GM23338 (cell line): ENCODE measurements at regions not wholly inside any gene's neighbourhood (a gene's known extent, or its start where the extent isn't known, plus 50 kb on each side); places are given as distances from the start of the nearest gene placed in this dataset.

Experiments
- ATAC-seq: fragments of 200-7000 bp; cut with Tn5 transposase; 3 replicates; pipeline ENCODE4 v1.9.1; 2020
- DNase-seq: peaks from one replicate; pipeline ENCODE4 v3.0.0-alpha.2; 2015; ENCODE audit warnings: low spot score
- H2AFZ ChIP-seq: fragments of 200-600 bp; sonication (generic); 2 replicates; pipeline ENCODE4 v1.8.0; 2016; ENCODE audit warnings: antibody characterized with exemption, mild to moderate bottlenecking, moderate library complexity
- H3F3A ChIP-seq: fragments of 200-600 bp; sonication (generic); replicated peaks from 2 replicates; pipeline ENCODE4 v1.8.0; 2017; ENCODE audit warnings: antibody characterized with exemption, mixed run types, low read depth
- H3K27ac ChIP-seq: fragments of 200-600 bp; sonication (generic); 2 replicates; pipeline ENCODE4 v1.6.1; 2016; ENCODE audit warnings: low read depth
- H3K27me3 ChIP-seq: fragments of 200-600 bp; sonication (generic); 2 replicates; pipeline ENCODE4 v1.8.0; 2016; ENCODE audit warnings: mild to moderate bottlenecking, mixed run types, moderate library complexity; ENCODE audit not compliant: insufficient read depth
- H3K36me3 ChIP-seq: fragments of 200-600 bp; sonication (generic); 2 replicates; pipeline ENCODE4 v1.8.0; 2016; ENCODE audit warnings: mild to moderate bottlenecking; ENCODE audit not compliant: insufficient read depth
- H3K4me1 ChIP-seq: fragments of 200-600 bp; sonication (generic); 2 replicates; pipeline ENCODE4 v1.8.0; 2016; ENCODE audit warnings: mild to moderate bottlenecking, moderate library complexity; ENCODE audit not compliant: insufficient read depth
- H3K4me2 ChIP-seq: fragments of 200-600 bp; sonication (generic); 2 replicates; pipeline ENCODE4 v1.7.1; 2017; ENCODE audit warnings: mixed run types
- H3K4me3 ChIP-seq: fragments of 200-600 bp; sonication (generic); 2 replicates; pipeline ENCODE4 v1.6.1; 2016; ENCODE audit warnings: mixed run types
- H3K79me2 ChIP-seq: fragments of 200-600 bp; sonication (generic); replicated peaks from 2 replicates; pipeline ENCODE4 v1.8.0; 2017; ENCODE audit warnings: mild to moderate bottlenecking; ENCODE audit not compliant: insufficient read depth
- H3K9me2 ChIP-seq: fragments of 200-600 bp; sonication (generic); 2 replicates; pipeline ENCODE4 v1.8.0; 2017; ENCODE audit not compliant: insufficient read depth
- H4K20me1 ChIP-seq: fragments of 200-600 bp; sonication (generic); replicated peaks from 2 replicates; pipeline ENCODE4 v1.8.0; 2017; ENCODE audit warnings: mild to moderate bottlenecking; ENCODE audit not compliant: insufficient read depth
- H3K27ac Mint-ChIP-seq: 2 replicates; pipeline ENCODE4 v1.8.0; 2020; ENCODE audit warnings: inconsistent platforms, mild to moderate bottlenecking, moderate library complexity, mixed read lengths
- H3K27me3 Mint-ChIP-seq: 3 replicates; pipeline ENCODE4 v1.8.0; 2022; ENCODE audit warnings: low read depth, mild to moderate bottlenecking, moderate library complexity, mixed read lengths, inconsistent platforms; ENCODE audit not compliant: insufficient read depth, poor library complexity
- H3K36me3 Mint-ChIP-seq: 3 replicates; pipeline ENCODE4 v1.8.0; 2021; ENCODE audit warnings: low read depth, mild to moderate bottlenecking, inconsistent platforms, moderate library complexity, mixed read lengths
- H3K4me1 Mint-ChIP-seq: 3 replicates; pipeline ENCODE4 v1.8.0; 2020; ENCODE audit warnings: mild to moderate bottlenecking, inconsistent platforms, mixed read lengths
- H3K4me3 Mint-ChIP-seq: 3 replicates; pipeline ENCODE4 v1.8.0; 2021; ENCODE audit warnings: moderate library complexity, mild to moderate bottlenecking, inconsistent platforms, mixed read lengths
- H3K9me3 Mint-ChIP-seq: 3 replicates; pipeline ENCODE4 v1.8.0; 2020; ENCODE audit warnings: moderate library complexity, mild to moderate bottlenecking, inconsistent platforms, mixed read lengths
- CREB1 ChIP-seq: fragments of 250-450 bp; sonication (Bioruptor Pico); IDR thresholded peaks from 2 replicates; pipeline ENCODE4 v1.5.0; 2020; ENCODE audit warnings: low read depth, mild to moderate bottlenecking, moderate library complexity
- EZH2 ChIP-seq: fragments of 200-600 bp; sonication (generic); IDR thresholded peaks from one replicate; pipeline ENCODE4 v1.8.0; 2017; ENCODE audit warnings: antibody characterized with exemption, mild to moderate bottlenecking, low read depth; ENCODE audit not compliant: unreplicated experiment
- EZH2phosphoT487 ChIP-seq: fragments of 200-600 bp; sonication (generic); IDR thresholded peaks from one replicate; pipeline ENCODE4 v1.8.1; 2018; ENCODE audit warnings: antibody characterized with exemption; ENCODE audit not compliant: unreplicated experiment
- JUNB ChIP-seq: IDR thresholded peaks from one replicate; pipeline ENCODE4 v1.6.1; 2016; ENCODE audit warnings: antibody characterized with exemption; ENCODE audit not compliant: unreplicated experiment
- NANOG ChIP-seq: IDR thresholded peaks from 2 replicates; pipeline ENCODE4 v1.6.1; 2016; ENCODE audit warnings: antibody characterized with exemption, borderline replicate concordance
- POLR2AphosphoS5 ChIP-seq: IDR thresholded peaks from 2 replicates; pipeline ENCODE4 v1.6.1; 2016; ENCODE audit warnings: antibody characterized with exemption, low read depth
- ZNF331 ChIP-seq: fragments of 250-450 bp; sonication (Bioruptor Pico); IDR thresholded peaks from 2 replicates; pipeline ENCODE4 v1.5.0; 2020; ENCODE audit warnings: low read depth, mild to moderate bottlenecking, moderate library complexity
- TF ChIP-seq, protein P1 (sequence below), 2 experiments: fragments of 200-600 bp in 1 of 2; sonication (generic) in 1 of 2; conservative IDR thresholded peaks; 2 replicates each; pipeline versions ENCODE4 v1.5.1 to v1.6.1; 2016 to 2017; ENCODE audit warnings: antibody characterized with exemption in 2 of 2, low read depth in 2 of 2, mild to moderate bottlenecking in 2 of 2, moderate library complexity in 1 of 2
- TF ChIP-seq, protein P2 (sequence below): fragments of 250-450 bp; sonication (Bioruptor Pico); IDR thresholded peaks from 2 replicates; pipeline ENCODE4 v1.5.0; 2020; ENCODE audit warnings: mild to moderate bottlenecking, moderate library complexity
- TF ChIP-seq, protein P3 (sequence below): IDR thresholded peaks from one replicate; pipeline ENCODE4 v1.6.1; 2018; ENCODE audit warnings: antibody characterized with exemption; ENCODE audit not compliant: unreplicated experiment
- TF ChIP-seq, protein P4 (sequence below): IDR thresholded peaks from 2 replicates; pipeline ENCODE4 v1.6.1; 2016; ENCODE audit warnings: antibody characterized with exemption

DNA sequence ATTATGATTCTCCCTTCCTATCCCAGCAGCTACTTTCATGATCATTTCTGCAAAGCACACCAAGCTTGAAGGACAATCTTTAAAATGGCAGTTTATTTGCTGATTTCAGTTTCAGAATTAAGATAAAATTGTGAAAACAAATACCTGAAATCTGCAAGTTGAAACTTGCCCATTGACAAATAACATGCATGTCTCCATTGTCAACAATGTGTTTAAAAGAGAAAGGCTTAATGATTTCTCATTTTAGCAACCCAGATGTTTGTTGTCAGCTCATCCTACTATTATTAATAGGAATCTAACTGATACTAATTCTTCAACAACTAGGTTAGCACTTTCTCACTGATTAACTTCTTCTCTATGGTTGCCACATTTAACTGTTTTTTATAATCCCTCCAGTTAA is 474.6 kb downstream of the PRKD1 start (continued):
- TF ChIP-seq ZNF331 (CRISPR knock-in tag), result no peak
- no peak for TF ChIP-seq CREB1 (CRISPR knock-in tag)

DNA sequence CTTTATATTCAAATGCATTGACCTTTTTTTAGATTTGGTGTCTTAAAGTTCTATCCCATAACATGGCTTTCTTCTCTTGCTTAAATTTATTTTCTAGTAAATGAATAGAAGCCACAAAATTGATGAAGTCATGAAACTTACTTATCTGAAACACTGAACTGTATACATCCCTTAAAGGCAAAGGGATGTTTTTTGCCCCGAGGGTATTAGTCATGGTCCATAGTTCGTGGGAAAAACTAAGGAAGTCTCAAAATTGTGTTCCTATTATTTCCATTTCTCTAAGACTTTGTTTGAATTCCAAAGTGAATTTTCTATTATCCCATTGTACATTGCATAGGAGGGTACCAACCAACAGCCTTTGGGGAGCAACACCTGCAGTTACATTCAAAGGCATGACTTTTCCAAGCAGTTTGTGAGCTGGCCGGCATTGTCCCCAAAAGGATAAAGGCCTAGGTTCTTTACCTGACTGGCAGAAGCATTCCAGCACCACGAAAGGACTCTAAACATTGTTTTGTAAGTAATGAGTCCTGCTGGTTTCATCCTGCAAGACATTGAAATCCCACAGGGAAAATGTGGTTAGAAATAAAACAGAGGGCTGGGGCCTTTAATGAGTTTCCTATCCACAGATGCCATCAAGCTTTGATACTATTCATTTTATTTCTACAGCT is 473.5 kb downstream of the PRKD1 start:
- Histone ChIP-seq H3F3A (no peaks in the 10 kb centered on the region), H3K36me3 (no peaks in the 10 kb centered on the region), H3K79me2 (no peaks in the 10 kb centered on the region), H2AFZ (no peak overlapping the region), H3K4me1 (no peaks in the 10 kb centered on the region; the same call in 1 of the 2 replicates), H3K4me3 (no peak overlapping the region), H3K4me2 (no peak overlapping the region), H3K9me2 (no peaks in the 10 kb centered on the region), H3K27me3 (peaks cover 11% of the 10 kb centered on the region; the same call in 1 of the 2 replicates), H4K20me1 (no peaks in the 10 kb centered on the region), H3K27ac (no peak overlapping the region)
- peak; percentile 23 for DNase-seq
- Mint-ChIP-seq H3K4me3 (no peak overlapping the region), H3K9me3 (no peaks in the 10 kb centered on the region), H3K4me1 (no peaks in the 10 kb centered on the region; the same call in 2 of the 3 replicates), H3K36me3 (no peaks in the 10 kb centered on the region), H3K27ac (no peak overlapping the region), H3K27me3 (peaks cover 3% of the 10 kb centered on the region)
- TF ChIP-seq EZH2phosphoT487 (no peak), CREB1 (CRISPR knock-in tag) (no peak), POLR2AphosphoS5 (no peak), EZH2 (no peak), JUNB (no peak), NANOG (no peak), ZNF331 (CRISPR knock-in tag) (no peak)
- TF ChIP-seq, protein P1, sequence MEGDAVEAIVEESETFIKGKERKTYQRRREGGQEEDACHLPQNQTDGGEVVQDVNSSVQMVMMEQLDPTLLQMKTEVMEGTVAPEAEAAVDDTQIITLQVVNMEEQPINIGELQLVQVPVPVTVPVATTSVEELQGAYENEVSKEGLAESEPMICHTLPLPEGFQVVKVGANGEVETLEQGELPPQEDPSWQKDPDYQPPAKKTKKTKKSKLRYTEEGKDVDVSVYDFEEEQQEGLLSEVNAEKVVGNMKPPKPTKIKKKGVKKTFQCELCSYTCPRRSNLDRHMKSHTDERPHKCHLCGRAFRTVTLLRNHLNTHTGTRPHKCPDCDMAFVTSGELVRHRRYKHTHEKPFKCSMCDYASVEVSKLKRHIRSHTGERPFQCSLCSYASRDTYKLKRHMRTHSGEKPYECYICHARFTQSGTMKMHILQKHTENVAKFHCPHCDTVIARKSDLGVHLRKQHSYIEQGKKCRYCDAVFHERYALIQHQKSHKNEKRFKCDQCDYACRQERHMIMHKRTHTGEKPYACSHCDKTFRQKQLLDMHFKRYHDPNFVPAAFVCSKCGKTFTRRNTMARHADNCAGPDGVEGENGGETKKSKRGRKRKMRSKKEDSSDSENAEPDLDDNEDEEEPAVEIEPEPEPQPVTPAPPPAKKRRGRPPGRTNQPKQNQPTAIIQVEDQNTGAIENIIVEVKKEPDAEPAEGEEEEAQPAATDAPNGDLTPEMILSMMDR (conservative IDR thresholded peaks at IDR 0.05; ENCODE audit: low read depth in 2 of 2), result no peak
- TF ChIP-seq, protein P2, sequence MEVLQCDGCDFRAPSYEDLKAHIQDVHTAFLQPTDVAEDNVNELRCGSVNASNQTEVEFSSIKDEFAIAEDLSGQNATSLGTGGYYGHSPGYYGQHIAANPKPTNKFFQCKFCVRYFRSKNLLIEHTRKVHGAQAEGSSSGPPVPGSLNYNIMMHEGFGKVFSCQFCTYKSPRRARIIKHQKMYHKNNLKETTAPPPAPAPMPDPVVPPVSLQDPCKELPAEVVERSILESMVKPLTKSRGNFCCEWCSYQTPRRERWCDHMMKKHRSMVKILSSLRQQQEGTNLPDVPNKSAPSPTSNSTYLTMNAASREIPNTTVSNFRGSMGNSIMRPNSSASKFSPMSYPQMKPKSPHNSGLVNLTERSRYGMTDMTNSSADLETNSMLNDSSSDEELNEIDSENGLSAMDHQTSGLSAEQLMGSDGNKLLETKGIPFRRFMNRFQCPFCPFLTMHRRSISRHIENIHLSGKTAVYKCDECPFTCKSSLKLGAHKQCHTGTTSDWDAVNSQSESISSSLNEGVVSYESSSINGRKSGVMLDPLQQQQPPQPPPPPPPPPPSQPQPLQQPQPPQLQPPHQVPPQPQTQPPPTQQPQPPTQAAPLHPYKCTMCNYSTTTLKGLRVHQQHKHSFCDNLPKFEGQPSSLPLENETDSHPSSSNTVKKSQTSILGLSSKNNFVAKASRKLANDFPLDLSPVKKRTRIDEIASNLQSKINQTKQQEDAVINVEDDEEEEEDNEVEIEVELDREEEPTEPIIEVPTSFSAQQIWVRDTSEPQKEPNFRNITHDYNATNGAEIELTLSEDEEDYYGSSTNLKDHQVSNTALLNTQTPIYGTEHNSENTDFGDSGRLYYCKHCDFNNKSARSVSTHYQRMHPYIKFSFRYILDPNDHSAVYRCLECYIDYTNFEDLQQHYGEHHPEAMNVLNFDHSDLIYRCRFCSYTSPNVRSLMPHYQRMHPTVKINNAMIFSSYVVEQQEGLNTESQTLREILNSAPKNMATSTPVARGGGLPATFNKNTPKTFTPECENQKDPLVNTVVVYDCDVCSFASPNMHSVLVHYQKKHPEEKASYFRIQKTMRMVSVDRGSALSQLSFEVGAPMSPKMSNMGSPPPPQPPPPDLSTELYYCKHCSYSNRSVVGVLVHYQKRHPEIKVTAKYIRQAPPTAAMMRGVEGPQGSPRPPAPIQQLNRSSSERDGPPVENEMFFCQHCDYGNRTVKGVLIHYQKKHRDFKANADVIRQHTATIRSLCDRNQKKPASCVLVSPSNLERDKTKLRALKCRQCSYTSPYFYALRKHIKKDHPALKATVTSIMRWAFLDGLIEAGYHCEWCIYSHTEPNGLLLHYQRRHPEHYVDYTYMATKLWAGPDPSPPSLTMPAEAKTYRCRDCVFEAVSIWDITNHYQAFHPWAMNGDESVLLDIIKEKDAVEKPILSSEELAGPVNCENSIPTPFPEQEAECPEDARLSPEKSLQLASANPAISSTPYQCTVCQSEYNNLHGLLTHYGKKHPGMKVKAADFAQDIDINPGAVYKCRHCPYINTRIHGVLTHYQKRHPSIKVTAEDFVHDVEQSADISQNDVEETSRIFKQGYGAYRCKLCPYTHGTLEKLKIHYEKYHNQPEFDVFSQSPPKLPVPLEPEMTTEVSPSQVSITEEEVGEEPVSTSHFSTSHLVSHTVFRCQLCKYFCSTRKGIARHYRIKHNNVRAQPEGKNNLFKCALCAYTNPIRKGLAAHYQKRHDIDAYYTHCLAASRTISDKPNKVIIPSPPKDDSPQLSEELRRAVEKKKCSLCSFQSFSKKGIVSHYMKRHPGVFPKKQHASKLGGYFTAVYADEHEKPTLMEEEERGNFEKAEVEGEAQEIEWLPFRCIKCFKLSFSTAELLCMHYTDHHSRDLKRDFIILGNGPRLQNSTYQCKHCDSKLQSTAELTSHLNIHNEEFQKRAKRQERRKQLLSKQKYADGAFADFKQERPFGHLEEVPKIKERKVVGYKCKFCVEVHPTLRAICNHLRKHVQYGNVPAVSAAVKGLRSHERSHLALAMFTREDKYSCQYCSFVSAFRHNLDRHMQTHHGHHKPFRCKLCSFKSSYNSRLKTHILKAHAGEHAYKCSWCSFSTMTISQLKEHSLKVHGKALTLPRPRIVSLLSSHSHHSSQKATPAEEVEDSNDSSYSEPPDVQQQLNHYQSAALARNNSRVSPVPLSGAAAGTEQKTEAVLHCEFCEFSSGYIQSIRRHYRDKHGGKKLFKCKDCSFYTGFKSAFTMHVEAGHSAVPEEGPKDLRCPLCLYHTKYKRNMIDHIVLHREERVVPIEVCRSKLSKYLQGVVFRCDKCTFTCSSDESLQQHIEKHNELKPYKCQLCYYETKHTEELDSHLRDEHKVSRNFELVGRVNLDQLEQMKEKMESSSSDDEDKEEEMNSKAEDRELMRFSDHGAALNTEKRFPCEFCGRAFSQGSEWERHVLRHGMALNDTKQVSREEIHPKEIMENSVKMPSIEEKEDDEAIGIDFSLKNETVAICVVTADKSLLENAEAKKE (CRISPR knock-in tag), result no peak
- TF ChIP-seq, protein P3, sequence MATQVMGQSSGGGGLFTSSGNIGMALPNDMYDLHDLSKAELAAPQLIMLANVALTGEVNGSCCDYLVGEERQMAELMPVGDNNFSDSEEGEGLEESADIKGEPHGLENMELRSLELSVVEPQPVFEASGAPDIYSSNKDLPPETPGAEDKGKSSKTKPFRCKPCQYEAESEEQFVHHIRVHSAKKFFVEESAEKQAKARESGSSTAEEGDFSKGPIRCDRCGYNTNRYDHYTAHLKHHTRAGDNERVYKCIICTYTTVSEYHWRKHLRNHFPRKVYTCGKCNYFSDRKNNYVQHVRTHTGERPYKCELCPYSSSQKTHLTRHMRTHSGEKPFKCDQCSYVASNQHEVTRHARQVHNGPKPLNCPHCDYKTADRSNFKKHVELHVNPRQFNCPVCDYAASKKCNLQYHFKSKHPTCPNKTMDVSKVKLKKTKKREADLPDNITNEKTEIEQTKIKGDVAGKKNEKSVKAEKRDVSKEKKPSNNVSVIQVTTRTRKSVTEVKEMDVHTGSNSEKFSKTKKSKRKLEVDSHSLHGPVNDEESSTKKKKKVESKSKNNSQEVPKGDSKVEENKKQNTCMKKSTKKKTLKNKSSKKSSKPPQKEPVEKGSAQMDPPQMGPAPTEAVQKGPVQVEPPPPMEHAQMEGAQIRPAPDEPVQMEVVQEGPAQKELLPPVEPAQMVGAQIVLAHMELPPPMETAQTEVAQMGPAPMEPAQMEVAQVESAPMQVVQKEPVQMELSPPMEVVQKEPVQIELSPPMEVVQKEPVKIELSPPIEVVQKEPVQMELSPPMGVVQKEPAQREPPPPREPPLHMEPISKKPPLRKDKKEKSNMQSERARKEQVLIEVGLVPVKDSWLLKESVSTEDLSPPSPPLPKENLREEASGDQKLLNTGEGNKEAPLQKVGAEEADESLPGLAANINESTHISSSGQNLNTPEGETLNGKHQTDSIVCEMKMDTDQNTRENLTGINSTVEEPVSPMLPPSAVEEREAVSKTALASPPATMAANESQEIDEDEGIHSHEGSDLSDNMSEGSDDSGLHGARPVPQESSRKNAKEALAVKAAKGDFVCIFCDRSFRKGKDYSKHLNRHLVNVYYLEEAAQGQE, result no peak
- TF ChIP-seq, protein P4, sequence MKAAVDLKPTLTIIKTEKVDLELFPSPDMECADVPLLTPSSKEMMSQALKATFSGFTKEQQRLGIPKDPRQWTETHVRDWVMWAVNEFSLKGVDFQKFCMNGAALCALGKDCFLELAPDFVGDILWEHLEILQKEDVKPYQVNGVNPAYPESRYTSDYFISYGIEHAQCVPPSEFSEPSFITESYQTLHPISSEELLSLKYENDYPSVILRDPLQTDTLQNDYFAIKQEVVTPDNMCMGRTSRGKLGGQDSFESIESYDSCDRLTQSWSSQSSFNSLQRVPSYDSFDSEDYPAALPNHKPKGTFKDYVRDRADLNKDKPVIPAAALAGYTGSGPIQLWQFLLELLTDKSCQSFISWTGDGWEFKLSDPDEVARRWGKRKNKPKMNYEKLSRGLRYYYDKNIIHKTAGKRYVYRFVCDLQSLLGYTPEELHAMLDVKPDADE, result no peak
- peak; percentile 87 for ATAC-seq
